Tibial nerve (tissue), 4 donors: ENCODE measurements at regions not wholly inside any gene's neighbourhood (a gene's known extent, or its start where the extent isn't known, plus 50 kb on each side); places are given as distances from the start of the nearest gene placed in this dataset.

Experiments used
- EP300 ChIP-seq, 2 donors: sonication (generic); formaldehyde crosslinking; IDR thresholded peaks; one replicate each; pipeline ENCODE4 v1.6.1; 2017; ENCODE audit warnings: antibody characterized with exemption in 2 of 2, mild to moderate bottlenecking in 1 of 2
- POLR2A ChIP-seq, 2 donors: fragments of 450-650 bp; IDR thresholded peaks; one replicate each; pipeline ENCODE4 v1.6.1; 2017; ENCODE audit warnings: antibody characterized with exemption in 2 of 2, mild to moderate bottlenecking in 2 of 2, moderate library complexity in 2 of 2
- TF ChIP-seq, protein P1 (sequence below), 5 experiments: fragments of 200-600 bp in 3 of 5; fragments of 450-650 bp in 2 of 5; sonication (generic) in 3 of 5; IDR thresholded peaks; one replicate each; pipeline ENCODE4 v1.5.1; 2016 to 2019; ENCODE audit warnings: antibody characterized with exemption in 5 of 5, mild to moderate bottlenecking in 3 of 5, moderate library complexity in 2 of 5

DNA sequence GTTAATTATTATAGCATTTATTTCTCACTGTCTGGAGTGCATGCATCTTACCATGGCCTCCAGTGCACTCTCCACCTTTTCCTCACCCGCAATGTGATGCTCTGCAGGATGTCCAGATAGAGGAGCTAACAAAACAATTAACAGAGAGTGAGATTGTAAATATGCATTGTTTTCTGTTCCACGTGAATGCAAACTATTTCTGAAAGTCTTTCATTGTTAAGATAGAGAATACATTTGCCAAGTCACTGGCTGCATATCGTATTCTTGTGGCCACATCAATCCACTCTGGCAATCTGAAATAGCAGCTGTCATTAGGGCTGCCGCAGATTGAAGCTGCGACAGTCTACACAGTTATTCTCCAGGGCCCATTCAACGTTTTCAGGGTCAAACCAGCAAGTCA, 143.8 kb downstream of the DUSP10 start:
- no peak for TF ChIP-seq POLR2A (IDR thresholded peaks at IDR 0.05)
- TF ChIP-seq, protein P1, sequence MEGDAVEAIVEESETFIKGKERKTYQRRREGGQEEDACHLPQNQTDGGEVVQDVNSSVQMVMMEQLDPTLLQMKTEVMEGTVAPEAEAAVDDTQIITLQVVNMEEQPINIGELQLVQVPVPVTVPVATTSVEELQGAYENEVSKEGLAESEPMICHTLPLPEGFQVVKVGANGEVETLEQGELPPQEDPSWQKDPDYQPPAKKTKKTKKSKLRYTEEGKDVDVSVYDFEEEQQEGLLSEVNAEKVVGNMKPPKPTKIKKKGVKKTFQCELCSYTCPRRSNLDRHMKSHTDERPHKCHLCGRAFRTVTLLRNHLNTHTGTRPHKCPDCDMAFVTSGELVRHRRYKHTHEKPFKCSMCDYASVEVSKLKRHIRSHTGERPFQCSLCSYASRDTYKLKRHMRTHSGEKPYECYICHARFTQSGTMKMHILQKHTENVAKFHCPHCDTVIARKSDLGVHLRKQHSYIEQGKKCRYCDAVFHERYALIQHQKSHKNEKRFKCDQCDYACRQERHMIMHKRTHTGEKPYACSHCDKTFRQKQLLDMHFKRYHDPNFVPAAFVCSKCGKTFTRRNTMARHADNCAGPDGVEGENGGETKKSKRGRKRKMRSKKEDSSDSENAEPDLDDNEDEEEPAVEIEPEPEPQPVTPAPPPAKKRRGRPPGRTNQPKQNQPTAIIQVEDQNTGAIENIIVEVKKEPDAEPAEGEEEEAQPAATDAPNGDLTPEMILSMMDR (IDR thresholded peaks at IDR 0.05): no peak
- no peak for TF ChIP-seq EP300 (IDR thresholded peaks at IDR 0.05)
